ENCODE measurements at regions not wholly inside any gene's neighbourhood (a gene's known extent, or its start where the extent isn't known, plus 50 kb on each side); places are given as distances from the start of the nearest gene placed in this dataset.

GRCh38 chr6:19492636-19493405, 344.3 kb upstream of the ID4 start:
- WGBS, 2 donors, result 72 to 76% methylated on average over 2 of the region's 2 CpGs
- no peak overlapping the region for H3K4me3 ChIP-seq
- H3K36me3 ChIP-seq, result no peaks in the 10 kb centered on the region
- H3K27ac ChIP-seq, result no peak overlapping the region
- no peaks in the 10 kb centered on the region for H3K9me3 ChIP-seq
- no peak for ATAC-seq (ENCODE audit: low FRiP score in 2 of 2)
- DNase-seq, result no peak
- no peaks in the 10 kb centered on the region for H3K4me1 ChIP-seq
- no peaks in the 10 kb centered on the region for H3K27me3 ChIP-seq
- TF ChIP-seq POLR2AphosphoS5 (IDR thresholded peaks at IDR 0.05), result no peak
- TF ChIP-seq POLR2A (IDR thresholded peaks at IDR 0.05), result no peak
- no peak for TF ChIP-seq CTCF (IDR thresholded peaks at IDR 0.05)
- TF ChIP-seq EP300 (IDR thresholded peaks at IDR 0.05), result no peak

- Histone ChIP-seq H3K4me3 (no peak overlapping the region), H3K4me1 (no peaks in the 10 kb centered on the region), H3K27me3 (no peaks in the 10 kb centered on the region), H3K27ac (no peak overlapping the region), H3K36me3 (no peaks in the 10 kb centered on the region), H3K9me3 (peaks cover 3 to 13% (median 9%) of the 10 kb centered on the region in 4 donors)
- DNase-seq, result no peak
- TF ChIP-seq POLR2AphosphoS5 (IDR thresholded peaks at IDR 0.05), result no peak
- no peak for TF ChIP-seq POLR2A (IDR thresholded peaks at IDR 0.05)
- TF ChIP-seq EP300 (IDR thresholded peaks at IDR 0.05), result no peak
- no peak for TF ChIP-seq CTCF (IDR thresholded peaks at IDR 0.05)
- 84 to 95% methylated on average over 3 of the region's 3 CpGs for WGBS, 2 donors
- ATAC-seq (ENCODE audit: low FRiP score in 2 of 2), result no peak
Observed at GRCh38 chr6:19501737-19502245, 335.4 kb upstream of the ID4 start.

GRCh38 chr6:19502301-19502700, 334.9 kb upstream of the ID4 start:
- Histone ChIP-seq H3K27ac (no peak overlapping the region), H3K9me3 (peaks cover 3 to 17% (median 9%) of the 10 kb centered on the region in 4 donors), H3K4me1 (no peaks in the 10 kb centered on the region), H3K27me3 (no peaks in the 10 kb centered on the region), H3K36me3 (no peaks in the 10 kb centered on the region), H3K4me3 (no peak overlapping the region)
- WGBS, 2 donors, result 83 to 93% methylated on average over 2 of the region's 2 CpGs
- no peak for DNase-seq
- TF ChIP-seq EP300 (IDR thresholded peaks at IDR 0.05), result no peak
- TF ChIP-seq POLR2AphosphoS5 (IDR thresholded peaks at IDR 0.05), result no peak
- no peak for TF ChIP-seq POLR2A (IDR thresholded peaks at IDR 0.05)
- no peak for TF ChIP-seq CTCF (IDR thresholded peaks at IDR 0.05)
- no peak for ATAC-seq (ENCODE audit: low FRiP score in 2 of 2)

GRCh38 chr6:19515939-19516338, 321.2 kb upstream of the ID4 start:
- DNase-seq (no peak), ATAC-seq (ENCODE audit: low FRiP score in 2 of 2) (no peak)
- no peak for TF ChIP-seq EP300 (IDR thresholded peaks at IDR 0.05)
- TF ChIP-seq POLR2A (IDR thresholded peaks at IDR 0.05), result no peak
- TF ChIP-seq POLR2AphosphoS5 (IDR thresholded peaks at IDR 0.05), result no peak
- TF ChIP-seq CTCF (IDR thresholded peaks at IDR 0.05), result no peak
- Histone ChIP-seq H3K4me1 (no peaks in the 10 kb centered on the region), H3K27ac (no peak overlapping the region), H3K27me3 (no peaks in the 10 kb centered on the region), H3K4me3 (no peak overlapping the region), H3K9me3 (peaks cover 4 to 36% (median 22%) of the 10 kb centered on the region in 4 donors), H3K36me3 (no peaks in the 10 kb centered on the region)
- 67 to 92% methylated on average over 1 to 4 of the region's 4 CpGs for WGBS, 2 donors

GRCh38 chr6:19519941-19520340, 317.2 kb upstream of the ID4 start:
- Histone ChIP-seq H3K9me3 (peaks cover 4 to 17% (median 16%) of the 10 kb centered on the region in 4 donors), H3K36me3 (no peaks in the 10 kb centered on the region), H3K27me3 (no peaks in the 10 kb centered on the region), H3K4me1 (no peaks in the 10 kb centered on the region), H3K4me3 (no peak overlapping the region), H3K27ac (no peak overlapping the region)
- DNase-seq (no peak), ATAC-seq (ENCODE audit: low FRiP score in 2 of 2) (no peak)
- TF ChIP-seq EP300 (IDR thresholded peaks at IDR 0.05) (no peak), POLR2AphosphoS5 (IDR thresholded peaks at IDR 0.05) (no peak), CTCF (IDR thresholded peaks at IDR 0.05) (no peak), POLR2A (IDR thresholded peaks at IDR 0.05) (no peak)
- WGBS, 2 donors, result 72 to 77% methylated on average over 2 of the region's 2 CpGs

Data from upper lobe of left lung (tissue), 6 donors.